Left kidney (tissue), 1 donor: ENCODE measurements at regions not wholly inside any gene's neighbourhood (a gene's known extent, or its start where the extent isn't known, plus 50 kb on each side); places are given as distances from the start of the nearest gene placed in this dataset.
"Not testable (repeated sequence)": the region's sequence is repeated elsewhere in the genome, so short reads cannot be mapped to it uniquely, and the experiment has no call there.

Experiments
- DNase-seq: peaks from one replicate; pipeline ENCODE4 v3.0.0-alpha.2; 2013

GRCh38 chr5:18354828-18355227 lies 720.6 kb downstream of the TAF11L14 start:
- no peak for DNase-seq

DNA sequence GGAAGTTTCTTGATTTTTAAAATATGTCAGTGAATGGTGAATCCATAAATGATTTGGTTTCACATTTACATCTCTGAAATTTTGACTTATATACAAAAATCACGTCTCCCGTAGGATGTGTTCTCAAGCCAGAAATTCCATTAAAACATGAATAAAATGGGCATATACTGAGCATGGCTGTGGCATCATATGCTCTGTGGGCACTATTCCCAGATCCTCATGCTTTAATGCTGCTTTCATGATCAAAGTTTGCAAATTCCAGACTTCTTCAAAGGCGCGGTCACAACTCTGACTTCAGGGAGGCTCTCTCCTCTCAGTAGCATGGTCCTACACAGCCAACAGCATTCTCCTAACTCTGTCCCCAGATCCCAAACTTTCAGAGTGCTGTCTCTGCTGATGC lies 723.2 kb downstream of the TAF11L14 start:
- no peak for DNase-seq

DNA sequence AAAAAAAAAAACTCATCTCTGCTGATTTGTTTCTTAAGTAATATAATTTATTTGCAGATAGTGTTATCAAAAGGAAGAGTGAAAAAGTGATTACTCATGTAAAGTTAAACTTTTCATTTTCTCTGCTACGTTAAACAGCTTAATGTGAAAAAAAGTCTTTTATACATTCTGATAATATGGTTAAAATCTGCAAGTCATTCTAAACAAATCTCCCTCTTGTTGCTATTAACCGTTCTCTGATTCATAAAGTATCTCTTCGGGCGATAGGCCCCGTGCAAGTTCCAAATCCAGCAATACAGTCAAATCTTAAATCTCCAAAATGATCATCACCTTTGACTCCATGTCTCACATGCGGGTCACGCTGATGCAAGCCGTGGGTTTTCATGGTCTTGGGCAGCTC lies 732.0 kb downstream of the TAF11L14 start:
- no peak for DNase-seq

- DNase-seq, result no peak
These were observed 736.3 kb downstream of the TAF11L14 start for GRCh38 chr5:18370531-18370930.

GRCh38 chr5:18375641-18376040 lies 741.4 kb downstream of the TAF11L14 start:
- DNase-seq, result no peak

DNA sequence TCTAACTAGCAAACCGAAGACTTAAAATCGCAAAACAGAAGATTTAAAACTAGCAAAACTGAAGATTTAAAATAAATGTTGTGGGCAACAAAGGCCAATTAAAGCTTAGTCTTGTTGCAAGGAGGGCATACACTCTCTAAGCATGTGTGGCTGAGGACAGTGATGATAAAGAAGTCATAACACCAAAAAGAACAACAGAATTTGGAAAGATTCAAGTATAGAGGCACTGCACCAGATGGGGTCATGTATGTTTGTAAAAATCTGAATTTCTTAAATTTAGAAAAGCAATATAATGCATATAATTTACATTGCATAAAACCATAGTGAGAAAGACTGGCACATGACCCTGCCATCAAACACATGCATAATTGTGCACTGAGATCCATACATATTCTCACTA lies 743.8 kb downstream of the TAF11L14 start:
- DNase-seq, result no peak

DNA sequence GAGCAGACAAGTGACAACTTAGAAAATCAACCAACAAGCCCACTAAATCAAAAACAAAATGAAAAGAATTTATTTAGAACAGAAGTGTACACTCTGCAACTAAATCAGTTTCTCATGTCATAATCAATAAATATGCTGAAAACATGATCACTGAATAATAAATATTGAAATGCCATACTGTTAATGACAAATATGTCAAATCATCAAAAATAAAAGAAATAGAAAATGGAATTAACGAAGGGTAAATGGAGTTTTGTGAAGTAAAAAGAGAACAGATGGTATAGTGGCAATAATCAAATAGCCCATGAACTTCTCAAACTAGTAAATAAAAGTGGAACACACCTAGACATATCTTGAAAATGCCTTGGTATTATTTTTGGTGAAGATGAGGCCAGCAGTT lies 744.9 kb downstream of the TAF11L14 start:
- no peak for DNase-seq

- no peak for DNase-seq
These were observed 746.6 kb downstream of the TAF11L14 start for GRCh38 chr5:18380729-18381362.

- peak; percentile 75 for DNase-seq
These were observed 759.5 kb downstream of the TAF11L14 start for GRCh38 chr5:18393565-18394442.

DNA sequence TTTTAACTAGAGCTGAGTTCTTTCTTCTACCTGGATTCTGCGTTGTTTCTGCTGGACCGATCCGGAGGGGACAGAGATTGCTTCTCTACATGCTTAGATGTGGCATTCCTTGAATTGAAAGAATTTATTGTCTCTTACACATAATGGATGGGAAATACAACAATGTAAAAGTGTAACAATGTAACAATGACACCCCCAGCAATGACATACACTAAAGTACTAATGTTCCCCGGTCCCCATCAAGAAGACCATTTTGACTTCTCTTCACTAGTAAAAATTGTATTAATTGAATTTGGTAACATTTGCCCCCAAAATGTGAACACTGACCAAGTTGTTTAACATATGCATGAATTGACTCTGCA lies 760.2 kb downstream of the TAF11L14 start:
- DNase-seq, result no peak

GRCh38 chr5:18395126-18396110 lies 761.2 kb downstream of the TAF11L14 start:
- DNase-seq, result no peak

DNA sequence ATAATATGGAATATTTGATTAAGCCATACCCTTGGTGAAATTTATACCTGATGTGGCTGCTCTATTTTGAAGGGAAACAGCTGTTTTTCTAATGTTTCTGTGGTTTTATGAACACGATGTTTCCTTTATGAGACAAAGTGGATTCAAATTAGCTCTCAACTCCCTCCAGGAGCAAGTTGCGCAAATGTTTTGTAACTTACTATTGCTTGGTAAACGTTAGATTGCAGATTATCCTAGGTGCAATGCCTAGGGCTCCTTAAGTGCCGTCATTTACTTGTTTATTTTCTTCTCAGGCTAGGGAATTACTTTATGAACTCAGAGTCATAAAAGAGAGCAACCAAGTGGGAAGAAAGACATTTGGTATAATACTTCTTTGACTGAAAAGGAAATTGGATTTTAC lies 763.1 kb downstream of the TAF11L14 start:
- no peak for DNase-seq

DNA sequence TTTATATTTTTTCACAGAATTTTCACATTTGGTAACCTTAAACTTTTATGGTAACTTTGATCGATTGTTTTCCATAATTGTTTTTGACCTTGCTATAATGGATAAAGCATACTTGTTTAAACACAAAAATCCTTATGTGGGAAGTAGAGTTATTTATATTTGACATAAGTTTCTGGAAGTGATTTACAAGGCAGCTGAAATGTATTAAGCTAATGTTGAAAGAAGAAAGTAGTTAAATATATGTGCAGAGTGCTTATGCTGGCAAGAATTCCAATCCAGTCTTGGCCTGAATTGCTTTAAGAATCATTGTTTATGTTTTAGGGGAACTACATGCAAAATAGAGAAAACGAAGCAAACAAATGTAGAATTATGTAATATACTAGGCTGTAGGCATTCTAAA lies 763.6 kb downstream of the TAF11L14 start:
- DNase-seq, result peak; percentile 54

- DNase-seq, result not testable (repeated sequence)
These were observed 765.4 kb downstream of the TAF11L14 start for GRCh38 chr5:18399461-18400327.

DNA sequence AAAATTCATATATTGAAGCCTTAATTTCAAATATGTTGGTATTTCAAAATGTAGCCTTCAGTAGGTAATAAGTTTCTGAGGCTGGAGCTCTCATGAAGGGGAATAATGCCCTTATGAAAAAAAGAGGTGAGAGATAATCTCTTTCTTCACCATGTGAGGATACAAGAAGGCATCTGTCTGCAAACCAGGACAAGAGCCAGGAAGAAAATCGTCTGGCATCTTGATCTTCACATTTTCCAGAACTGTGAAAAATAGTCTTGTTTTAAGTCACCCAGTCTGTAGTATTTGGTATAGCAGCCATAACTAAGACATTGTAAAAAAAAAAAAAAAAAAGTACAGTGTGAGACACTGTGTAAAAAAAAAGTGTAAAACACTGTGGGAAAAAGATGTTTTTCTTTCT lies 768.9 kb downstream of the TAF11L14 start:
- no peak for DNase-seq

GRCh38 chr5:18403941-18404438 lies 769.7 kb downstream of the TAF11L14 start:
- DNase-seq, result no peak

DNA sequence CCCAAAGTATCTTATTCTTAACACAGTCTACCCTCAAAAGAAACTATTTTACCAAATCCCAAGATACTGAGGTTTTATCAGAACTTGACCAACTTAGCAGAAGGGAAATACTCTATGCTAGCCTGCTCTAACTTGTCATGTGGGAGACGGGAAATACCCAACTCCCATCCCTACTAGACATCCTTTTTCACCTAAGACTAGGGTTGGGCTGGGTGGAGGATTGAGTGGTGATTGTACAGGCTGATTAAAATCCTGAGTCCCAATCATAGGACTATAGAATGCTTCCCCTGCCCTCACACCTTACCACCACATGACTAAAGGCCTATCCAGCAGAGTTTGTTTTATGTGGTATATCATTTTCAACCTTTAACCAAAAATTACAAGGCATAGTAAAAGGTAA lies 786.5 kb downstream of the TAF11L14 start:
- DNase-seq, result no peak

DNA sequence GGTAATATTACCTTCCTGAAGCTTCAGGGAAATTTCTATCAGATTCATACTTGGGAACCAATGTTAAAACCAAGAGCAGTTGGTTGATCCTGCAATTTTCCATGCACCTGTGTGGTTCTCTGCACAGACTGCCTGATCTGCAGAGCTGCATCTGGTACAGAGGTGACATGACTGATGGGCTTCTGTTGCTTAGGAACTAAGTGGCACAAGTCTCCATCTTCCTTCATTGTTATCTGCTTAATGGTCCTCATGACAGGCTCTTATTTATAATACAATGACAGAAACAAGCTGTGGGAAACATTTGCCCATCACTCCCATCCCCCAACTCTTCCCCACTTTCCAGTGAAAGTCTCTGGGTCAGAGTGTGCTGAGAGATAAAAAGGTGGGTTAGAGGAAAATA lies 799.1 kb downstream of the TAF11L14 start:
- DNase-seq, result no peak

DNA sequence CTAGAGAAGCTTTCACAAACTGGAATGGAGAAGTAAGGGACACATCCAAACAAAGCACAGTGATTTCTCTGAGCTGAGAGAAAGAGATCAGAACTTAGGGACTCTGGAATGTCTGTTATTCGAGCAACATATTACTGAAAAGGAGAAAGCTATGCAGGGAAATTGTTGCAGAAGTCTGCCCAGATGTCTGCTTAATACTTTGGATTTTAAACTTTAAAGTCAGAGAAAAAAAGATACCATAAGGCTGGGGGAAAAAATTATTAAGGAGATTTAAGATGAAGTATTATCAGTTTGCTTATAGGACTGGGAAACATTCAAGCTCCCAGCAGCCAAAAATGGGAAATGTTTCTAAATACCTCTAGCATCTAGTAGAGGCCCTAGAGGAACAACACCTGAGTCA lies 803.9 kb downstream of the TAF11L14 start:
- DNase-seq, result no peak

- no peak for DNase-seq
These were observed 821.3 kb downstream of the TAF11L14 start for GRCh38 chr5:18455521-18455920.

DNA sequence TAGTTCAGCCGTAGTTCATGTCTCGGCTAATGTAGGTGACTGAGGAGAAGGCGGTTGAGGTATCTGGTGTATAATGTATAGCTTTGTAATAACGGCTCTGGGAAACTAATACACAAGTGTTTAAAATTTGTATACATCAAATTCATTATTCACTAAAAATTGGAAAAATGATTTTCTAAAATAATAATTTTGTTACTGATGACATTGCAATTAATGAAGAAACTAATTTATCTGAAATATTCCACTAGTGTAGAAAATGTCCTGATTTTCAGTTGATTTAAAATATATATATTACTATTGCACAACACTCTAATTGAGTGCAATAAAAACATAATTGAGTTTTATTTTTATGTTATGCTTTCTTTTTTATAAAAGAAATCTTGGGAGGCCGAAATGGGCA lies 823.0 kb downstream of the TAF11L14 start:
- no peak for DNase-seq
